GM19395 (cell line): ENCODE measurements at regions not wholly inside any gene's neighbourhood (a gene's known extent, or its start where the extent isn't known, plus 50 kb on each side); places are given as distances from the start of the nearest gene placed in this dataset.

Source experiments
- ATAC-seq: cut with Tn5 transposase; IDR thresholded peaks from one replicate; pipeline ENCODE4 v1.9.1; 2021; ENCODE audit warnings: mild to moderate bottlenecking, moderate library complexity; ENCODE audit not compliant: unreplicated experiment

DNA sequence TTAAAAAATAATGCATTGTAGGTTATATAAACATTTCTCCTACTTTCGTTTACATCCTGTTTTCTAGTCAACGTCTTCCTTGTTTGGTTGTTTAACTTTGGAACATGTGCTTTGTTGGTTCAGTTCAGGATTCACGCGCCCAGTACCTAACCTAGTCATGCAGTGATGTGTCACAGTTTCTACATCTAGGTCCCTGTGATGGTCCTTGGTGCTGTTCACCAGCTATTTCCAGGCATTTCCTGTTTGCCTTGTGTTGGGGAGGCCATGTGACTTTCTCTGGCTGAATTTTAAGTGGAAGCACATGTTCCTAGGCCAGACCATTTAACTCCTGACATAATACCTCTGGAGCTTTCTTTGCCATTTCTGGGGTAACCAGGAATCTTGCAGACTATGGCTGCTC lies 292.3 kb downstream of the SMARCA2 start:
- no peak for ATAC-seq

DNA sequence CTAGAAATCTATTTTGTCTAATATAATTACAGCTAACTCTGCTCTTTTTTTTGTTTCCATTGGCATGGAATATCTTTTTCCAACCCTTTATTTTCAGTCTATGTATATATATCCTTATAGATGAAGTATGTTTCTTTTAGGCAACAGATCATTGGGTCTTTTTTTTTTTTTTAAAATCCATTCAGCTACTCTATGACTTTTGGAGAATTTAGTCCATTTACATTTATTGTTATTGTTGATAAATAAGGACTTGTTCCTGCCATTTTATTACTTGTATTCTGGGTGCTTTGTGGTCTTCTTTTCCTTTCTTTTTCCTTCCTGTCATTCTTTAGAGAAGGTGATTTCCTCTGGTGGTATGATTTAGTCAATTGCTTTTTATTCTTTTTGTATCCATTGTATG lies 296.8 kb downstream of the SMARCA2 start:
- no peak for ATAC-seq

DNA sequence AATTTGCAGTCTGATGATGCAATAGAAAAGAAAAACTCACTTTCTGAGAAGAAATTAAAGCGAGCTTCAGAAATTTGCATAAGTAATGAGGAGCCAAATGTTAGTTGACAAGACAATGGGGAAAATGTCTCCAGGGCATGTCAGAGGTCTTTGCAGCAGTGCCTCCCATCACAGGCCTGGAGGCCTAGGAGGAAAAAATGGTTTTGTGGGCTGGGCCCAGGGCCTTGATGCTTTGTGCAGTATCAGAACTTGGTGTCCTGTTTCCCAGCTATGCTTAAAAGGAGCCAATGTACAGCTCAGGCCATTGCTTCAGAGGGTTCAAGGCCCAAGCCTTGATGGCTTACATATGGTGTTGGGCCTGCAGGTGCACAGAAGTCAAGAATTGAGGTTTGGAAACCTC lies 298.4 kb downstream of the SMARCA2 start:
- no peak for ATAC-seq

DNA sequence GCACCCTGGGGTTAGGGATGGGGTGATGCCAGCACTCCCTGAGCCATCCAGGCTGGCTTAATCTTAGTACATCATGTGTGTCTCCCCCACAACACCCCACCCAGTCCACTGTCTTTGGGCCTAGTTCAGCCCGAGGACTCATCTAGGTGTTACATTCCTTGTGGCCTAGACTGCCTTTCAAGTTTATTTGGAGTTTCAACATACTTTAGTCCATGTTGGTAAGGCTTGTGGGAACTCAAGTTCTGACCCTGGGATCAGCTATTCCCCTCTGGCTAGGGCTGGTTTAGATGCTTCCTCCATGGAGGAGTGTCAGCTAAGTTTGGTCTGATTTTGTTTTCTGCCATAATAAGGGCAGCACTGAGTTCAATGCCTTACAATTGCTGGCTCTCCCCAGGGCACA lies 302.4 kb downstream of the SMARCA2 start:
- ATAC-seq: no peak

DNA sequence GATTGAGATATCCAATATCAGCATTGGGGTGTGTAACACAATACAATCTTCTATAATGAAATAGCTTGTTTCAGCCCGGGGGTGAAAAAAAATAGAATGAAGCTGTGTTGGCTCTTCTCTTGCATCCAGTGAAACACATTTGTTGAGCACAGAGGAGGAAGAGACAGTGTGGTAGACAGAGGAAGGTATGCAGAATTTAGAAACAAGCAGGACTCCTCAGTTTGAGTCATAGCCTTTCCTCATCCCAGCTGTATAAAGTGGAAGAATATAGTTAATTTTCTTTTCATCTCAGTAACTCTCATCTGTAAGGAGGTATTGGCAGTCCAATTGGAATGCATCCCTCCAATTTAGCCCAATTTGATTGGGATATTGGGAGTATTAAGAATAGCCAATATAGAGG lies 302.2 kb upstream of the VLDLR start:
- ATAC-seq: no peak

DNA sequence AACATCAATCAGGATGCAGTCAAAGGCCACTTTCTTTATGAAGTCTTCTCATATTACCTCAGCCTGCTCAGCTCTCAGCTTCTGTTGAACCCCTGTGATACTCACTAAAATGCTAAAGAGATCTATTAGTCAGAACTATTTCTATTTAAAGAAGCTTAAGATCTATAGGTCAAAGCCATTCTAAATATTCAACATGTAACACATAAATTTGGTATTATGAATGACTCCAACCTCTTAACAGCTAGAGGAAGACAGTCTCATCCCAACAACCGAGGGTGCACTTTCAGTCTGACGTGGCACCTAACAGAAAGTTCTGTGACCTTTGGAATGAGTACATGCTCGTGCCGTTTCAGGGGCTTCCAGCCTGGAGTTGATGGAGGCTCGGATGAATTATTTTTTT lies 301.5 kb upstream of the VLDLR start:
- ATAC-seq: no peak

DNA sequence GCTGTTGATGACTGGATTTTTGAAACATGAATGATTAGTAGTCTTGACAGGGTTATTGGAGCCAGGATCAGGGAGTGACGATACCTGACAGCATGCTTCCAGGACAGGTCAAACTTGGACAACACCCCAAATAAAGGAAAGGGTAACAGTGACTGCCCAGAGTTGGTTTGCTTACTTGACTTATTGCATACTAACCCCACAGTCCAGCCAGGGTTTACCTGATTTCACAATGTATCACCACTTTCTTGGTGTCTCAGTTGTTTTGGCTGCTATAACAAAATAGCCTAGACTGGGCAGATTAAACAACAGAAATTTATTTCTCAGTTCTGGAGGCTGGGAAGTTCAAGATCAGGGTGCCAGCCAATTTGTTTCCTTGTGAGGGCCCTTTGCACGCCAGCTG lies 301.0 kb upstream of the VLDLR start:
- no peak for ATAC-seq

DNA sequence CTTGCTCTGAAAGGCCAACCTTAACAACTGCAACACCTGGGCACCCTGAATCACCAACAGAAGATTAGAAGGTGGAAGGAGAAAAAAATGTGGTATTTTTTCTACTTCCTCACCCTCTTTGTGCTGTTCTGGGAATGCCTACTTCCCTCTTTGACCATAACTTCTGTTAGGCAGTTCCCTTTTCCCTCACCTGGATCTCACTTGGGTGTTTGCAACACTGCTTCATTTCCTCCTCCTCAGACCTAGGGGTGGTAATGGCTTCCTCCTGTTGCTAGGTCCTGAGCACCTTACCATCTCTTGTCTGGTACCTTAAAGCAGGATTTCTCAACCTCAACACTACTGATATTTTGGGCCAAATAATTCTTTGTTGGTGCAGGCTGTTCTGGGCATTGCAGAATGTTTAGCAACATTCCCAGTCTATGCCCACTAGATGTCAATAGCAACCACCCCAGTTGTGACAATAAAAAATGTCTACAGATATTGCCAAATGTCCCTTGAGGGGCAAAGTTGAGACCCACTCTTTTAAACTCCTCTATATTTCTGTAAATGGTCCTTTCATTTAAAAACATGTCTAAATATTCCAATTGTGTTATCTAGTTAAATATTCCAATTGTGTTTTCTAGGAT lies 300.0 kb upstream of the VLDLR start:
- no peak for ATAC-seq

DNA sequence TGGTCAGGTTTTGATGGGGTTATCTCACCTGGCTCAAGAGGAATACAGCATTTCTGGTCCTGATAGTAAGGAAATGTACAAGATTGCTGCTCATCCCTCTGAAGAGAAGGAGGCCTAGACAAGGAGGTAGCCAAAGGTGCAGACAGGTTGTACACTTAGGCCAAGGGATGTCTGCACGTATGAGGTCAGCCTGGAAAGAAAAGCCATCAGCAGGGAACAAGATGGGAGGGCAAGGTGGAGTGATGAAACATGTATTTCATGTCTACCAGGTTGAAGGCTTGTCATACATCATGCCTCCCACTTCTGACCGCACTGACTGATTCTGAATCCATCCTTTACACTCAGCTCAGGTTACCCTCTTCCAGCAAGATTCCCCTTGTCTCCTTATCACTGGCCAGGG lies 296.8 kb upstream of the VLDLR start:
- no peak for ATAC-seq

DNA sequence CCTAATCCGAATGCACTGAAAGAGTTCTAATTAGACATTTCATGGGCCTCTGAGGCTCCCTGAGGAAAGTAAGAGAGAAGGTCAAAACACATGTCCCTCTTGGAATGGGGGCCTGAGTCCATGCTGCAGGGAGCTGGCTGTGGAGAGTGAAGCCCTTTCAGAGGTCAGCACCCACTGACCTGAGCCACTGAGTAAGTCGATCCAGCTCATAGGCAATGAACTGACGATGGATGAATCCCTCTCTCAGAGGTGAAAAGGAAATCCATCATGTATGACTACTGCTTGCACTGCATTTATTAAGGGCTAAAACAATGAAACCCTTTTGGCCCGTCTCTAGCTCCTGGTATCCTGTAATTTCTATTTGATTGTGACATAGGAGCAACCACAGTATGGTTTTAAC lies 288.9 kb upstream of the VLDLR start:
- no peak for ATAC-seq

DNA sequence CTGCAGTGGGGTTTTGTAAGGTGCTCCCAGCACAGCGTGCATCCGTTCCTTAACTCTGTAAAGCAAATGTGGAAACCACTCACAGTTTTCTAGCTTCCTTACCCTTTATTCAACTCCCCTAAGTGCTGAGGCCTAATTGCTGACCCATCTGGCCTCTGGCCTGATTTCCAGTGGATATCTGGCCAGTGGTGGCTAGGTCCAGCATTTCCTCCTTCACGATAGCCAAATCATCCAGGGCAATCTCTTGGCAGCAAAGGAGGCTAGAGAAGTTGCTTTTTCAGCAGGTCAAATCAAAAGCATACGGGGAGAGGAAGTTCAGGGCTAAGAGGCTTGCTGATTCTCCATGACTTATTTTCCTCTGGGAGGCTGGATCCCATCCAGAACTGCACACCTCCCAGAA lies 286.3 kb upstream of the VLDLR start:
- ATAC-seq: no peak

DNA sequence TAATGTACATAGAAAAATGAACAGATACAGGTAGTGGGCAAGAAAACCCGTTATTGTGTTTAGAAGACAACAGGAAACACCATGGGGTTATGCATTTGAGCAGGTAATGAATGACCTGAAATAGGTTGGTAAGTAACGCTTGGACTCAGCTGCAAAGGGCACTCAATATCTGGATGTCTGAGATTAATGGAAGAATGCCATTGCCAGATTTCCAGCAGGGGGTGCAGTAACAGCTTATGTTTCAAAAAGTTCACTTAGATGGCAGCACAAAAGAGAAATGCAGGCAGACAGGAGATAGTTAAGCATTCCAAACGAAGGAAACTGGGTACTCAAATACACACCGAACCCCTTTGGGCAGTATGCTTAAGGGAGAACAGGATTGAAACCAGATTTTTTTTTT lies 285.5 kb upstream of the VLDLR start:
- no peak for ATAC-seq

DNA sequence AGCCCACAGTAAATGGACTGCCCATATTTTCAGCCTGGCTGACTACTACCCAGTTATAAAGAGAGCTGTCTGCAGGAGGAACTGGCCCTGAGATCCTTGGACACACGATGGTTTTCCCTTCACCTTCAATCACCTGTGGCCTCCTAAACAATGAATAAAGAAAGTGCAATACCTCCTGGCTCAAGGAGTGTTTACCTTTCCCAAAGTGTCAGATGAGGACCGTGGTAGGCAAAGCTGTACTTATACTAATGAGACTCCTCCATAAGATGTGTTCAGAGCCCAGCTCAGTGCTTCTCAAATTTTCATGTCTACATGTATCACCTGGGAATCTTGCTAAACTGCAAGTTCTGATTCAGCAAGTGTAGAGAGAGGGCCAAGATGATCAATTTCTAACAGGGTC lies 284.5 kb upstream of the VLDLR start:
- ATAC-seq: no peak

DNA sequence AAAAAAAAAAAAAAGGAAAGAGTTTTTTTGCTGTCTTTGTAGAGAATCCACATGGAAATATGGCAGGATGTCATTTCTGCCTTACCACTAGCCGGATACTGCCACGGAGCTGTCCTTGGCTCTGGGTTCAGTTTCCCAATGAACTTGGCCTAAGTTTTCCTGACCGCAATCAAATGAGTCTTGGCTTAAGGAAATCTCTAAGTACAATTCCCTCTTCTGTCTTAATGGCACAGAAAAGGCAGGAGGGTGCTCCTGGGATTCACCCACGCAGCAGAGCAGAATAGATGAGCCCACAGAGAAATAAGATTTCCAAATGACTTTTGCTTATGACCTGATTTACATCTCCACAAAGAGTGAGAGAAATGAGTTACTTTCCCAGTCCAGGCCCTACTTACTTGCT lies 284.0 kb upstream of the VLDLR start:
- ATAC-seq: no peak

DNA sequence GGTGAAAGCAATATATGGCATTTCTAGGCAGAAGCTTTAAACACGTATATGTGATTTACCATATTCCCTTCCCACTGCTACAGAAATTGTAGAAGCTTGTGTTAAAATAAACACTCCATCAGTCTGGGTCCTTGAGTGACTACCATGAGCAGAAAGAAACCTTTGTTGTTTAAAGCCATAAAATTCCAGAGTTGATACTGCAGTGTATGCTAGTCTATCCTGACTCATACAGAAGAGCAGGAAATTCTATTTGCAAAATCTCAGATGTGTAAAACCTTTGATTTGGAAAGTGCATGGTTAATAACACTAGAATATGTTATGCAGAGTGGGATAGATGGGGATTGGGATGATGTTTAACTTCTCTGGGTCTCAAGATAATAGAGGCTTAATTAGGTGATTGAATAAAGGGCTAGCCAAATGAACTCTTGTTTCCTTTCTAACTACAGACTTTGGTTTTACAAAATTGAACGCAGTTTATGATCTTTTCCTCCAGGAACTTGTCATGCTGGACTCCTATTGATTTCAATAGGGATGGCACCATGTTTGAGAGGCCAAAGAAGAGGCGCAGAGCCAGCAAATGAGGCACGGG lies 282.7 kb upstream of the VLDLR start:
- no peak for ATAC-seq

DNA sequence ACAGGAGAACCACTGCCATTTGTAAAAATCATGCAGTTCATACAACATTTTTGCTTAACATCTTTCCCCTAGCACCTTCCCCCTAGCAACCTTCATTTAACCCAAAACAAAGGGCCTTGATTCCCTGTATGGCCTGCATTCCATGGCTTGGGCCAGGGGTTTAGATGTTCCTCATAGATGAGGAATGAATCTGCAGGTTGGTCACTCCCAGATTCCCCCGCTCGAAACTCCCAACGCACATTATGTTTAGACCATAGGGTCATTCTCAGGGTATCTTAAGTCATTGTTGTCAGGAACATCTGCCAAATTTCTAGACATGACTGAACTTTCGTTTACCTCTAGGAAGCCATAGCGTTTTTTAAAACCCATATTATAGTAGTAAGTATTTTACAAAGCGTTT lies 282.2 kb upstream of the VLDLR start:
- no peak for ATAC-seq

DNA sequence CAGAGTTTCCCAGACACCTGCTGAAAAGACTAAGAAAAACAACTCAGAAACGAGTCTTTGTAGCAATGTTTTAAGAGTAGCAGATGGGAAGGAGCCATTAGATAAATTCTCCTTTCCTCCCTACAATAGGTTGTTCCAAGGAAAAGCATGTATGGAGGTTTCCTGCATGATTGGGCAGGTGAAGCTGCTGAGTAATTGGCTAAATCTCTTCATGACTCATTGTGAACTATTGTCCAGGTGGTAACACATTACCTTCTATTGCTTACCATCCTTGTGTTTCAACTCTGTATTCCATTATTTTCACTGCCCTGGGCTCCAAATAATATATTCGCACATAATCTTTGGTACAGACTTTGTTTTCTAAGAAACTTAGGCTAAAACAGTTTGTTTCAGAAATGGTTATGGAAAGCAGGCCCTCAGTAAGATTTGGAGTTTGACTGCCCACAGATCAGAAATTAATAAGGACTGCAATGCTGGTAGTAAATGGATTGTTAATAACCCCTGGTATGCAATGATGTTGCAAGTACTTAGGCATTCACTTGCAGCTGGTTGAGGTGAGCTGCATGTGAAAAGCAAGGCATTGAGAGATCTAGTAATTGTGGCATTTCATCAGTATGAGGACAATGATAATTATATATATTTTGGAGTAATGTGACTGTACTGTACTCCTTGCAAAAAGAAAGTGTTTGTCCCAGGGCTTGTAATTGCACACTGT lies 281.4 kb upstream of the VLDLR start:
- no peak for ATAC-seq

DNA sequence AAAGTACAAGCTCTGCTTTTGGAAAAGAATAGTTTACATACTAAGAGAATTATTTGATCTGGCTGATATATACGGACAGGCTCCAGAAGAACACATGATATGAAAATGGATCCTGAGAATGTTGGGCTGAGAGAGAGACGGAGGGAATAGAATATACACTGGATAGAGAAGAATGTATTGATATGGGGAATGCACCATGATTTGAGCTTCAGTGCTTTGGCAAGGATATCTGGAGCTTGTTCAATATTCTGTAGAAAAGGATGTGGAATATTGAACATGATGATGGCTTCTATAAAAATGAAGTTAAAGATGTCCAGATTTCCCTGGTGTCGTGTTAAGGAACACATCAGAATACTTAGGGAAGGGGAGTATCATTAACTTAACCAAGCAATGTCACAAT lies 280.5 kb upstream of the VLDLR start:
- no peak for ATAC-seq

DNA sequence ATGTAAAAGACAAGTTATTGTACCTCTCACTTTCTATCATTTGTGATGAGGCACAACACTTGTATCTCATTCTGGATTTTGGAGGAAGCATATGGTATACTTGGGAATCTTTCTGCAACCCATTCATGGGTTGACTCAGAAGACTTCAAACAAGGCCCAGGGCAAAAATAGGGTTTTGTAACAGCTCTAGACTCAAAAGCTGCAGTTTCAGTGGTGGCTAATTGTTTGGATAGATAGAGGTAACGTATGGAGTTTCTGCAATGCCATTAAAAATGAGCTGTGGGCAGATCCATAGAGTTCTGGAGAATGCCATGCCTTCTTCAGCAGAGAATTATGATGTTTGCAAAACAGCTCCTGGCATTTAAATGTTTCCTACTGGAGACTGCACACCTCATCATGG lies 279.6 kb upstream of the VLDLR start:
- ATAC-seq: no peak

DNA sequence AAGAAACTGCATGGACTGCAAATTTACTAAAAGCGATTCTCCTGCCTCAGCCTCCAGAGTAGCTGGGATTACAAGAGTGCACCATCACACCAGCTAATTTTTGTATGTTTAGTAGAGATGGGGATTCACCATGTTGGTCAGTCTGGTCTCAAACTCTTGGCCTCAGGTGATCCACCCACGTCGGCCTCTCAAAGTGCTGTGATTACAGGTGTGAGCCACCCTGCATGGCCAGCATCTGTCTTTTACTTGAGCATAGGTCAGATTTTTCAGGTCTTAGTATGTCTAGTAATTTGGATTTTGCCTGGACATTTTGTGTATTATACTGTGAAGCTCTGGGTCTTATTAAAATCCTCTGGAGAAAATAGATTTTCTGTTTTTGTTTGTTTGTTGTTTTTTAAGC lies 277.8 kb upstream of the VLDLR start:
- no peak for ATAC-seq

DNA sequence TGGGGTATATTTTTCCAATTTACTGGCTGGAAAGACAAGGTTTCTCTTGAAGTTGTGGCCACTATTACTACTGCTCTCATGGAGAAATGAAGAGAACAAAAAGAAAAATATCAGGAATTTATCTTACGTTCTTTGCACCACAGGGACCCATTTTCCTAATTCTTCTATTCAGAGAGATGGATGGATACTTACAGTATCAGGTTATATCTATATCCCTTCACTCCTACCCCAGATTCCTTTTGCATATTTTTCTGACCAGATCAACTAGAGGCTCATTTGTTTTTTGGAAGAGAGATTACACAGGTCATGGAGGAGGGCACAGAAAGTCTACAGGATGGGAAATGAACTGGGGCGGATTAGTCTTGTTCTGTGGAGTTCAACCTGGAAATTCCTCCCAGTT lies 277.2 kb upstream of the VLDLR start:
- ATAC-seq: no peak

DNA sequence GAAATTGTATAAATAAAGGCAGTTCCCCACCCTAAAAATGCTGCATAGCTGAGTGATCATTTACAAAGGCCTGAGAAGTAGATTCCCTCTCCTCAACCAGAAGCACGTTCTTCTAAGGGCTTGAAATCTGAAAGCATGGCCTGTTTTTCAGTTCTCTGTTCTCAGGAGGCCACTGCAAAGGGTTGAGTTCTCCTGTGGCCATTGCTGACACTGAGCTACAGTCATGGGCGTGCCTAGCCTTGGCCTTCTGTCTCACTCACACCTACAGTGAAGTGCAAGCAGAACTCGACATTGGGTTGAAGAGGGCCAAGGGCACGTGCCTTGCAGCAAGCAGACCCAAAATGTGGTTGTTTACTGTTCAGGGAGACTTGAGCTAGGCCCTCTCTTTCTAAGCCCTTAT lies 276.6 kb upstream of the VLDLR start:
- ATAC-seq: no peak
